ENCODE measurements at regions not wholly inside any gene's neighbourhood (a gene's known extent, or its start where the extent isn't known, plus 50 kb on each side); places are given as distances from the start of the nearest gene placed in this dataset.

DNA sequence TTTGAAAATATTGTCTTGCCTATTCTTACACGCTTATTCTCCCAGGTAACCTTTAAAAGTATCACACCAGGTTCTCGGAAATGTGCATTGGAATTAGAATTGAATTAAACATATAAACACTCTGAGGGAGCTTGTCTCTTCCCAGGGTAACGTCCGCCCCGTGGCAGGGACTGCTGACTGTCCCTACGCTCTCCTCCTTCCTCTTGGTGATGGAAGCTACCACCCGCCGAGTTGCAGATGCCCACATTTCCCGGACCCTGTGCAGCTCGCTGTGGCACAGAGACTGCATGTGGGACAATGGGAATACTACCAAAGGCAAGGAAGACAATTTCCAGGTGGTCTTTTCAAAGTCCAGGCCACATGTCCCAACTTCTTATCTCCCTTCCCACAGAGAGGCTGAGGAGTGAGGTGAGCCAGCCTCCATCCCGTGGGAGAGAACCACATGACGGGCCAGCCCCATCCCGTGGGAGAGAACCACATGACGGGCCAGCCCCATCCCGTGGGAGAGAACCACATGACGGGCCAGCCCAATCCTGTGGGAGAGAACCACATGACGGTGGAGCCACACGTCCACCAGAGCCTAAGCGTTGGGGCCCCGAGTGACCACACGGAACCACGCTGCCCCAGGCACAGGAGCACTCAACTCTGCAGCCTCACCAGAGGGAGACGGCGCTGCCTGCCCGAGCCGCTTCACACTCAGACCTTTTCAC is 249.4 kb upstream of the IRX1 start:
- TF ChIP-seq POLR2A (IDR thresholded peaks at IDR 0.05): no peak
- TF ChIP-seq, protein P1, sequence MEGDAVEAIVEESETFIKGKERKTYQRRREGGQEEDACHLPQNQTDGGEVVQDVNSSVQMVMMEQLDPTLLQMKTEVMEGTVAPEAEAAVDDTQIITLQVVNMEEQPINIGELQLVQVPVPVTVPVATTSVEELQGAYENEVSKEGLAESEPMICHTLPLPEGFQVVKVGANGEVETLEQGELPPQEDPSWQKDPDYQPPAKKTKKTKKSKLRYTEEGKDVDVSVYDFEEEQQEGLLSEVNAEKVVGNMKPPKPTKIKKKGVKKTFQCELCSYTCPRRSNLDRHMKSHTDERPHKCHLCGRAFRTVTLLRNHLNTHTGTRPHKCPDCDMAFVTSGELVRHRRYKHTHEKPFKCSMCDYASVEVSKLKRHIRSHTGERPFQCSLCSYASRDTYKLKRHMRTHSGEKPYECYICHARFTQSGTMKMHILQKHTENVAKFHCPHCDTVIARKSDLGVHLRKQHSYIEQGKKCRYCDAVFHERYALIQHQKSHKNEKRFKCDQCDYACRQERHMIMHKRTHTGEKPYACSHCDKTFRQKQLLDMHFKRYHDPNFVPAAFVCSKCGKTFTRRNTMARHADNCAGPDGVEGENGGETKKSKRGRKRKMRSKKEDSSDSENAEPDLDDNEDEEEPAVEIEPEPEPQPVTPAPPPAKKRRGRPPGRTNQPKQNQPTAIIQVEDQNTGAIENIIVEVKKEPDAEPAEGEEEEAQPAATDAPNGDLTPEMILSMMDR (IDR thresholded peaks at IDR 0.05): no peak
- 86 to 94% methylated on average over 26 of the region's 26 CpGs for WGBS, 2 donors
- no peak overlapping the region for H3K4me3 ChIP-seq (replicated peaks in 1 of 3)

DNA sequence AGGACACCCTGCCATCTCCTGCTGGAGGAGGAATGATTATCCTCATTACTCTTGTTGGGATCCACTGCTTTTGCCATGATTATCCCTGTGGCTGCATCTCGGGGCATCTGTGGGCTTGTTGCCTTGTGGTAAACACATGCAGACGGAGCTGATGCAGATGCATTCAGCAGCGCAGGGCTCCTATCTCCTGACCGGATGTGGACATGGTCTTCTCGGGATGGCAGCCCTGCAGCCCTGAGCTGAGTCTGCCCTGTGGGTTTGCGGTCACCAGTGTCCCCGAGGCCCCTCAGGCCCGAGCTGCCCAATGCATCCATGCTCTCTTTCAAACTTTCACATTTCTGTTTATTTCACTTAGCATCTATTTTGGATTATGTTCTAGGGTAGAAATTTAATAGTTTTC is 250.4 kb upstream of the IRX1 start:
- Histone ChIP-seq H3K4me3 (replicated peaks in 1 of 3) (no peak overlapping the region), H3K9me3 (no peaks in the 10 kb centered on the region), H3K27me3 (no peaks in the 10 kb centered on the region), H3K4me1 (no peaks in the 10 kb centered on the region), H3K36me3 (no peaks in the 10 kb centered on the region), H3K27ac (no peak overlapping the region)
- intact Hi-C loops (cut with DNase I): no loop called here
- 90 to 92% methylated on average over 8 of the region's 8 CpGs for WGBS, 2 donors
- DNase-seq: no peak
- no peak for TF ChIP-seq POLR2A (IDR thresholded peaks at IDR 0.05)
- TF ChIP-seq, protein P1 (IDR thresholded peaks at IDR 0.05): no peak

More for the DNA sequence above, 249.4 kb upstream of the IRX1 start:
- no peaks in the 10 kb centered on the region for H3K4me1 ChIP-seq
- DNase-seq: no peak
- no peaks in the 10 kb centered on the region for H3K9me3 ChIP-seq
- H3K27ac ChIP-seq: no peak overlapping the region
- H3K36me3 ChIP-seq: no peaks in the 10 kb centered on the region
- intact Hi-C loops (cut with DNase I): no loop called here
- H3K27me3 ChIP-seq: no peaks in the 10 kb centered on the region

DNA sequence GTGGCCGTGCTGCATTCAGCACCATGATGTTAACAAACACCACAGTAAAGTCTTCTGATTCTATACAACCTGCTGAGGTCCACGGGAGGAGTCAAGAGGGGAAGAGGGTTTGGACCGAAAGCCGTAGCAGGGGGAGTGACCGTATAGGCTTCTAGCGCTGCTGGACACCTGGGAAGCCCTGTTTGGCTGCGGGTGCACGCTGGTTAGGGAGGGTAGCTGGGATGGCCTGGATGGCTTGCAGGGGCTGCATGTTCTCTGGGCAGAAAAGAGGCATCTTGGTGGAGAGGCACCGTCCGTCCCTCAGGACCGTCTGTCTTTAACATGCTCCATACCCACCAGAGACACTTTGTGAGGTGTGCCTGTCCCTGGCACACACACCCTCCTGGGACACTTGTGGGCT is 251.0 kb upstream of the IRX1 start:
- H3K9me3 ChIP-seq: no peaks in the 10 kb centered on the region
- DNase-seq: no peak
- intact Hi-C loops (cut with DNase I): no loop called here
- WGBS, 2 donors: 80 to 90% methylated on average over 11 of the region's 11 CpGs
- H3K27ac ChIP-seq: no peak overlapping the region
- H3K27me3 ChIP-seq: no peaks in the 10 kb centered on the region
- no peak overlapping the region for H3K4me3 ChIP-seq (replicated peaks in 1 of 3)
- TF ChIP-seq, protein P1 (IDR thresholded peaks at IDR 0.05): no peak
- TF ChIP-seq POLR2A (IDR thresholded peaks at IDR 0.05): no peak
- no peaks in the 10 kb centered on the region for H3K36me3 ChIP-seq
- H3K4me1 ChIP-seq: no peaks in the 10 kb centered on the region

DNA sequence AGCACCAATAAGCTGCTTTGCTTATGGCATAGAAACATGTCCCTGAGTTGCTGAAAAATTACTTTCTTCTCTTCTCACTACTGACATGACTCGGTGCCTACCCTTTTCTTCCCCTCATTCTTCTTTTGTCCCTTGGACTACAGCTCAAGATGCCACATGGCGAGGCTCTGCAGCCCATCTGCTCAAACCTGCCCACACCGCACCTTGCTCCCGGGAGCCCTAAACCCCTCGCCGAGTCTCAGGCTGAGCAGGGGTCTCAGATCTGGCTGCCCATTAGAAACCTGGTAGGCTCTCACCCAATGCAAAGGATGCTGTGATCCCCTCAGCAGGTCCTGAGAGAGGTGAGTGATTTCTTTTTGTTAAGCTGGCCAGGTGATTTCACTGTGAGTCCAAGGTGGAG is 251.7 kb upstream of the IRX1 start:
- H3K4me1 ChIP-seq: no peaks in the 10 kb centered on the region
- intact Hi-C loops (cut with DNase I): no loop called here
- no peak for DNase-seq
- no peak overlapping the region for H3K4me3 ChIP-seq (replicated peaks in 1 of 3)
- TF ChIP-seq POLR2A (IDR thresholded peaks at IDR 0.05): no peak
- TF ChIP-seq, protein P1 (IDR thresholded peaks at IDR 0.05): no peak
- H3K36me3 ChIP-seq: no peaks in the 10 kb centered on the region
- WGBS, 2 donors: 81 to 88% methylated on average over 6 of the region's 6 CpGs
- H3K27ac ChIP-seq: no peak overlapping the region
- H3K27me3 ChIP-seq: no peaks in the 10 kb centered on the region
- no peaks in the 10 kb centered on the region for H3K9me3 ChIP-seq

DNA sequence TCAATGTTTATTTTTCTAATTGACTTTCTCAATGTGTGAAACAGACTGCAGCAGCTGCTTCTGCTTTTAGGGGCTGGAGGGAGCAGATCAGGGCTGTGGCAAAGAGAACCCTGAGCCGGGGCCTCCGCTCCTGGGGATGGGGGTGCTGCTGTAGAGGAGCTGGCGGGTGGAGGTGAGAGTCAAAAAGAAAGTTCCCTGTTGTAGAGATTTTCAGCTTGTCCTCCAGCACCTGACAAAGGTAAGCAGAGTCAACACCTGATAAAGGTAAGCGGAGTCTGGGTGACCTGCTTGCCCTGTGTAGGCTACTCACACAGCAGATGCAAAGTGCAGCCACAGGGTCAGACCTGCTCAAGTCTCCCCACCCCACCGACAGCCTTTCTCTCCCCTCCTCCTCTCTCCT is 252.4 kb upstream of the IRX1 start:
- no peak for DNase-seq
- Histone ChIP-seq H3K27me3 (no peaks in the 10 kb centered on the region), H3K36me3 (no peaks in the 10 kb centered on the region), H3K9me3 (no peaks in the 10 kb centered on the region), H3K27ac (no peak overlapping the region), H3K4me1 (no peaks in the 10 kb centered on the region), H3K4me3 (replicated peaks in 1 of 3) (no peak overlapping the region)
- 68% methylated on average over 5 of the region's 5 CpGs for WGBS, 2 donors
- intact Hi-C loops (cut with DNase I): no loop called here
- TF ChIP-seq, protein P1 (IDR thresholded peaks at IDR 0.05): no peak
- TF ChIP-seq POLR2A (IDR thresholded peaks at IDR 0.05): no peak

All from thyroid gland (tissue), 4 donors.